DND-41 (cell line): ENCODE measurements at regions not wholly inside any gene's neighbourhood (a gene's known extent, or its start where the extent isn't known, plus 50 kb on each side); places are given as distances from the start of the nearest gene placed in this dataset.

Experiments used
- EZH2 ChIP-seq: IDR thresholded peaks from 3 replicates; pipeline ENCODE4 v1.6.1; 2012; ENCODE audit warnings: borderline replicate concordance, low read depth, mild to moderate bottlenecking, moderate library complexity, low read length, inconsistent platforms; ENCODE audit not compliant: severe bottlenecking
- TF ChIP-seq, protein P1 (sequence below): IDR thresholded peaks from 2 replicates; pipeline ENCODE4 v1.5.1; 2012; ENCODE audit warnings: borderline replicate concordance, low read length, moderate library complexity, mild to moderate bottlenecking; ENCODE audit not compliant: poor library complexity, severe bottlenecking; ENCODE audit errors: extremely low read depth

DNA sequence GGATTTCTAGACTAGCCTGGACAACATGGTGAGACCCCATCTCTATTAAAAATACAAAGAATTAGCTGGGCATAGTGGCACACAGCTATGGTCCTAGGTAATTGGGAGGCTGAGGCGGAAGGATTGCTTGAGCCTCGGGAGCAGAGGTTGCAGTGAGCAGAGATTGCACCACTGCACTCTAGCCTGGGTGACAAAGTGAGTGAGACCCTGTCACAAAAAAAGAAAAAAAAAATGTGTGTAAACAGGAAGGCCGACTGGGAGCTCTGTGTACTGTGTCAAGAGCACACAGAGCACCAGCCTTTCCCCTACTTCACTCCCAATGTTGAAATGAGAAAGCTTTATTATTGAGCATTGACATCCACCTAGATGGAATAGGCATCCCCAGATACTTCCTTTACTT is 681.7 kb upstream of the FSHR start:
- TF ChIP-seq, protein P1, sequence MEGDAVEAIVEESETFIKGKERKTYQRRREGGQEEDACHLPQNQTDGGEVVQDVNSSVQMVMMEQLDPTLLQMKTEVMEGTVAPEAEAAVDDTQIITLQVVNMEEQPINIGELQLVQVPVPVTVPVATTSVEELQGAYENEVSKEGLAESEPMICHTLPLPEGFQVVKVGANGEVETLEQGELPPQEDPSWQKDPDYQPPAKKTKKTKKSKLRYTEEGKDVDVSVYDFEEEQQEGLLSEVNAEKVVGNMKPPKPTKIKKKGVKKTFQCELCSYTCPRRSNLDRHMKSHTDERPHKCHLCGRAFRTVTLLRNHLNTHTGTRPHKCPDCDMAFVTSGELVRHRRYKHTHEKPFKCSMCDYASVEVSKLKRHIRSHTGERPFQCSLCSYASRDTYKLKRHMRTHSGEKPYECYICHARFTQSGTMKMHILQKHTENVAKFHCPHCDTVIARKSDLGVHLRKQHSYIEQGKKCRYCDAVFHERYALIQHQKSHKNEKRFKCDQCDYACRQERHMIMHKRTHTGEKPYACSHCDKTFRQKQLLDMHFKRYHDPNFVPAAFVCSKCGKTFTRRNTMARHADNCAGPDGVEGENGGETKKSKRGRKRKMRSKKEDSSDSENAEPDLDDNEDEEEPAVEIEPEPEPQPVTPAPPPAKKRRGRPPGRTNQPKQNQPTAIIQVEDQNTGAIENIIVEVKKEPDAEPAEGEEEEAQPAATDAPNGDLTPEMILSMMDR: no peak
- no peak for TF ChIP-seq EZH2
